Left ventricle myocardium superior (tissue), 1 donor: ENCODE measurements at regions not wholly inside any gene's neighbourhood (a gene's known extent, or its start where the extent isn't known, plus 50 kb on each side); places are given as distances from the start of the nearest gene placed in this dataset.

Experiments
- ATAC-seq: fragments of 200-7000 bp; cut with Tn5 transposase; one replicate; pipeline ENCODE4 v1.9.1; 2020; ENCODE audit warnings: mild to moderate bottlenecking, moderate library complexity
- DNase-seq: peaks from one replicate; pipeline ENCODE4 v3.0.0-alpha.2; 2020
- intact Hi-C: fragments of 100-400 bp; cut with micrococcal nuclease; formaldehyde crosslinking; loops from one replicate; pipeline ENCODE4 v1.11.0; 2022
- donor health status: DM: no; HTN: yes; CAD: no; lungs with severe emphysema.

DNA sequence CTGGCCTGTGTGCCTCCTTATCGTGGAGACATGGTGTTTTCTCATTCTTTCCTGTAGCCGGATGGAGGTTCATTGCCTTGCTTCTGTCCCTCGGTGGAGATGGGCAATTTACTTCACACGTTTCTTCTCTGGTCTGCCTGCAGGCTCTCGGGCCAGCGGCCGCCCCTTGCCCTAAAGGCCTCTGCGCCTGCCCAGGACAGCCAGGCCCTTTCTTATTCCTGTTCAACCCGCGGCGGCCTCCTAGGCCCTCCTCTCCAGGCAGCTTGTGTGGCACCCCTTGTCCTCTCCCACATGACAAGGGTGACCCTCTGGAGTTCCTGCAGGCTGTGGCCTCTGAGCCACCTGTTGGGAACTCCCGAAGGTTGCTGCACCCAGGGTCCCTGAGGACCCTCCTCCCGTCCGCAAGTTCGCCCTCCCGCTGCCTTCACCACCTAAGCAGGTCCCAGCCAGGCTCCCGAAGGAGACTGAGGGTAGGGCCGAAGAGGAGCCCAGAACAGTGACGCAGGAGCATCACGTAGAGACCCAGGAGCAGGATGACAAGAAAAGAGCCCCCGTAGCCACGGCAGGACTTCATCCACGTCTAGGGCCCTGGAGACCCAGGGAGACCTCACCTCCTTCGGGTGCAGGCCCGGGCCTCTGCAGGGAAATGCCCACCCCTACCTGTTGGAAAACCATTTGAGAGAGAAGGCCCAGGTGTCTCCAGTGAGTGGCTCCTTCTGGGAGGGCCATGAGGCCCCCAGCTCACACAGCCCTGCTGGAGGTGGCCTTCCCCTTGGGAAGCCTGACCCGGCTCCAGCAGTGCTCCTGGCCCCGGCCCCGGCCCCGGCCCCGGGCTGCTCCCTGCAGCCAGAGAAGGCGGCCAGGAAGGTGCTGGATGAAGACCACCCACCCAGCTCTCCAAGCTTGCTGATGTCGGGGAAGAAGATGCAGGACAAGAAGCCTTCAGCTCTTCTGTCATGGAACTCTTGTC, 291.4 kb downstream of the TLE4 start:
- no peak for ATAC-seq
- DNase-seq, result no peak
- intact Hi-C loops, result no loop called here

DNA sequence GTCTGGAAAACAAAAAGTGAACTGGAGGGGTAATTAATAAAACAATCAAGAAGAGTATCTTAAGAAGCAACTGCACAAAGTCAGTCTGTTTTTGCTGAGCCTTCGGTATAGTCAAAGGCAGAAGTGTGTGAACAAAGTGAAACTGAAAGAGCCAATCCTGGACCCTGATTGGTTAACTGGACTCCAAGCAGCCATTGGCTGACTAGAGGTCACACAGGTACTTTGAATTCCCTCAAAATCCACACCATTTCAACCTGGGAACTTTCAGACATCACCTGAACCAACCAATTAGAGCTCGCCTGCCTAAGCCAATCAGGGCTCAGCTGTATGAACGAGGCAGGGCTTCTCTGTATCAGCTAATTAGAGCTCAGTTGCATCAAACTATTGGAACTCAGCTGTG, 286.7 kb downstream of the TLE4 start:
- DNase-seq, result no peak
- peak; percentile 48 for ATAC-seq
- intact Hi-C loops, result no loop called here

DNA sequence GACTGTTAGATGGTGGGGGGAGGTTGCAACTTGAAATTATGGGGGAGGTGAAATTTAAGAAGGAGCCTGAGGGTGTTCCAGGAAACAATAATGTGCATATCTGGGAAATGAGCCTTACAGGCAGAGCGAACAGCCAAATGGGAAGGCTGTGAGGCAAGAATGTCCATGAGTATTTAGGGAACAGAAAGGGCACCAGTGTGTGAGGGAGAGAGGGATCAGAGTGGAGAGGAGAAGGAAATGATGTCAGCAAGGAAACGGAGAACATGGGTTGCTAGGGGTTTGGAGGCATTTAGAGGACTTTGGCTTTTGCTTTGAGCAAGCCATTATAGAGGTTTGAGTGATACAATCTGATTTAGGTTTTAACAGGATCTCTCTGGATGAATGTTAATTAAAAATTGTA, 285.4 kb downstream of the TLE4 start:
- intact Hi-C loops, result no loop called here
- ATAC-seq, result peak; percentile 30
- no peak for DNase-seq

DNA sequence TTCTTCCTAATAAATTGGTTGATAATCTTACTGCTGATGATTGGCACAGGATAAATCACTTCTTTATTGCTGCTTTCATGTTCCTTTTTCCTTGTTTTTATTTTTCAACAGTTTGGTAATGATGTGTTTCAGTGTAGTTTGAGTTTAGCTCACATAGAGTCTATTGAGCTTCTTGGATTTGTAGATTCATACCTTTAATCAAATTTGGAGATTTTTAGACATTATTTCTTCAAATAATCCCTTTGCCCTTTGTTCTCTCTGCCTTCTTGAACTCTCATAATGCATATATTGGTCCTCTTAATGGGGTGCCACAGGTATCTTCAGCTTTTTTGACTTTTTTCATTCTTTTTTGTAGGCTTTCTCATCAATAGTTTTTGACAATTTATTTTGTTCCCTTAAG, 275.3 kb downstream of the TLE4 start:
- no peak for DNase-seq
- no peak for ATAC-seq
- intact Hi-C loops, result no loop called here

DNA sequence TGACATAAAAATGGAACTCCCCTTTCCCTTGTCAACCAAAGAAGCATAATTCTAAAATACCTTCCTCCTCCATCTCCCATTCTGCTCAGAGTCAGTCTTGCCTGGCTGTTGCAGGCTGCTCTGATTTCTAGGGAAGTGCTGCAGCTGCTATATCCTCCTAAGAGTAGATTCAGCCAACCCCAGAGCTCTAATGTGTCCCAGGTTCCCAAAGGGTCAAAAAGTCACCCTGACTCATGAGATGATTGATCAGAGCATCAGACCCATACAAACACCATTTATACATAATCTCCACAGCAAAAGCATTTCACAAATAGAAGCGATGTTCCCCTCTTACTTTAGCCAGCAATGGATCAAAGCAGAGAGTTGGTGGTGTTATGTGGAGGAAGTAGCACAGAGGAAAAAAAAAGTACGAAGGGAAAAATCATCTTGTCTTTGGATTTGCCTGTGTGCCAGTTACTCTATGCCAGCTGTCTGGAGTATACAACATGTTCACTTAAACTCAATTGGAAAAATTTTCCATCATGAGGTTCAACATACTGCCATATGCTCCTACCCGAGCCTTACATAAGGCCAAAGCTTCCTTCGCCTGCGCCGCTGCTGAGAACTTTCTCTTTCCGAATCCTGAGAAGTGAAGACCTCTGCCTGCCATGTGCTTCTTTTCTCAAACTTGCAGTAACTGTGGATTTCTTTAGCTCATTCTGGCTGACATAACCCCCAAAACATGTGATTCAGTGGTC, 258.0 kb downstream of the TLE4 start:
- DNase-seq (no peak), ATAC-seq (no peak)
- intact Hi-C loops, result no loop called here

DNA sequence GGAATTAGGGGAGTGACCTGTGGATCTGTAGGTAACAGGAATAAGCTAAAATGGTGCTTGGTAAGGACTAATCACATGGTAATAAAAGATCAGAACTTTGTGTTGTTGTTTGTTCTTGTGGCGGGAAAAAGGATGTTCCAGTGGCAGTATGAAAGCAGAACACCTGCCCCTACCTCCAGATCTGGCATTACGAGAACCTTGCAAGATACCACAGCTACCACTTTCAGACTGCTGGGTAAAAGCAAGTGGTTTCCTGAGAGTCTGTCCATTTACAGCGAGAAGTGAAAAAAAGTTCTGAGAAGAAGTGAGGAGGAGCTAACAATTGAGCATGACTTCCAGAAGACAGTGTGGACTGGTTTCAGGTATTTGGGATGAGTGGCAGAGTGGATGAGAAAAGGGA, 252.5 kb downstream of the TLE4 start:
- ATAC-seq, result no peak
- DNase-seq, result no peak
- intact Hi-C loops, result no loop called here

DNA sequence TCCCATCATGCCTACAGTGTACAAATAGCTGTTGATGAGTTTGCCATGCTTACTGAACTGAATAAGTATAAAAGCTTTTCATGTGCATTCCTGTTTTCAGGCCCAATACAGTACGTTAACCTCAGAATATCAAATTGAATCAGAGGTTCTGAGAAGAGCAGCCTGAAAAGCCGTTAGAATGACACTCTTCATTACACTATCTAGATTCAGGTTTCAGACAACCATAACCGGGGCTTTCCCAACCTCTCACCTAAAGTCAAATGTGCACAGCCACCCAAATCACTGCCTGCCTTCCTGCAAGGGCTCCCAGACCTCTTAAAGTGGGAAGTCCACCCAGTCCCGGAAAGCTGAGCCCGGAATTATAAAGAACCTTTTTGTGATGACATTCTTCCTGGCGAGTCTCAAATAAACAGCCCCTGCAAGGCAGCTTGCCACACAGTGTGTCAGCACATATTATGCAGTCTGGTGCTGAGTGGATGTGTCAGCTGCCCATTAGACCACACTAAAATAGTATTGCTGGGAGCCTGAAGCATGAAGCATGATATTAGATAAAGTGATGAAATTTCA, 245.8 kb downstream of the TLE4 start:
- no peak for DNase-seq
- intact Hi-C loops, result no loop called here
- ATAC-seq, result peak; percentile 60

DNA sequence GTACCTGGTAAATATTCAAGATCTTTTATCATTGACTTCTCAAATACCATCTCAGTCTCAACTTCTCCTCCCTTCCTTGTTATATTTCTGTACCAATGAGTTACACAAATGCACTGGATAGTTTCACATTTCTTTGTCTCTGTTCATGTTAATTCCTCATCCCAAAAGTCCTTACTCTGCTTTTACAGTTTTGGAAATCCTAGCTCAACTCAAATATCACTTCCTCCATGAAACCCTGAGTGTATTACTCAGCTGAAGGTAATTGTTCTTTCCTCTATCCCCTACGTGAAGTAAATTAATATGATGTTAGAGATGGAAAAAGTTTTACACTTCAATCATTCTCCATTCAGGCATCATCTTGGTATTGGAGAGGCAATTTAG, 241.5 kb downstream of the TLE4 start:
- DNase-seq (no peak), ATAC-seq (no peak)
- intact Hi-C loops, result no loop called here

DNA sequence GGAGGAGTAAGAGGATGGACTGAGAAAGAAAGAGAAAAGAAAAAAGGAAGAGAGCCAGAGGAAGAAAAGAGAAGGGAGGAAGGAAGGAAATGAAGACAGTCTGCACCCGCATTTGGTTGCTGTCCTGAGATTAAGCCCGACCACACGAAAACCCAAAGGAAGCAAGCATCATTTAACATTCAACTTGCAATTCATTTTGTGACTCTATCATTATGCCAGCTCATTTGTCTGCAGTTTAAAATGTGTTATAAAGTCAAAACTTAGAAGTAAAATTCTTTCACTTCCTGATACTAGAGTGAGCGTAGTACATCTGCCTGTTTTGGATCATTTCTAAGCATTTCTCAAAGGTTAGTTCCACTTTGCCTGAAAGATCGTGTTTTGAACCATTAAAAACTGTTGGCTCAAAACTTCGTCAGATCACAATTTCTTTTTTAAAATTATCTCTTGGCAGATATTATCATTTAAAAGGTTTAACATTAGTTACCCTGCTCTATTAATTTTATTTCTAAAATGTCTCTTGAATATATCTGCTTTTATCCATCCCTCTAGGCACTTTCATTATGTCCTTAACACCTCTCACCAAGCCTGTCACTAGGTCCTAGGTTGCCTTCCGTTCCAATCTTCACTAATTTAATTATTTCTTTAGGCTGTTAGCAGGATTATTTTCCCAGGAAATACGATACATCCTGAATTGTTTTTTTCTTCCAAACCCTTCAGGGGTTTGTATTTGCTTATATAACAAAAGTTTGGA, 240.9 kb downstream of the TLE4 start:
- ATAC-seq (peak; percentile 21), DNase-seq (no peak)
- intact Hi-C loops, result no loop called here

DNA sequence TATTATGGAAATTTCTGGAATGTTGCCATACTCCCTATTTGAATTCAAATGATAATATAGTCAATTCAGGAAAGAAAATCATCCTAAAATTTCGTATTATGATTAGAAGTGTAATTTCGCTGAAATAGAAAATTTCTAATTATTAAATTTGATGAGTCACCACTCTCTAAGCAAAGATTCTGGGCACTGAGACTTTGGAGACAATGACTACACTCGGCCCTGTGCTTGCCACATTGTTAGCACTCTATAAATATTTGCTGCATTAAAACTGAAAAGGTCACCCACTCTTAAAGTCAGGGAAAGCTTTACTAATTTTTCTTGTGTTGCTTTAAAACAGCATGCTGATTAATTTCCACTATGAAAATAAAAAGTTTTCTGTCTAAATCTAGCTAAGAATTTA, 240.3 kb downstream of the TLE4 start:
- no peak for ATAC-seq
- DNase-seq, result no peak
- intact Hi-C loops, result no loop called here

DNA sequence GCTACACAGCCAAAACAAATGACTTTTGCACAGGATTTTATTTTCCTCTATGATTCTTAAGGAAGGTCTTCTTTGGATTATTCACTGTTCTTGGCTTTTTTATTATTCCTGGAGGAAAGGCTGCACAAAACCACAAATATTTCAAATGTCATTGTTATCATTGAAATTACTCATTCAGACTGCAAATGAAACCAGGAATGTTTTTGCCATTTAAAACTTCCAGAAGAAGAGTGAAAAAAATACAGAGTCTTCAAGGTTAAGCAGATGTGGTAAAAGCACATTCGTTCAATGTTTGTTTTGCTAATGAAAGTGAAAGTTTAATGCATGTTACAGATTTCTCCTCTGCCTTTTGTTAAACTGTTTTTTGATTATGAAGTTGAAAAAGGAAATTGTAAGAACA, 238.2 kb downstream of the TLE4 start:
- intact Hi-C loops, result no loop called here

DNA sequence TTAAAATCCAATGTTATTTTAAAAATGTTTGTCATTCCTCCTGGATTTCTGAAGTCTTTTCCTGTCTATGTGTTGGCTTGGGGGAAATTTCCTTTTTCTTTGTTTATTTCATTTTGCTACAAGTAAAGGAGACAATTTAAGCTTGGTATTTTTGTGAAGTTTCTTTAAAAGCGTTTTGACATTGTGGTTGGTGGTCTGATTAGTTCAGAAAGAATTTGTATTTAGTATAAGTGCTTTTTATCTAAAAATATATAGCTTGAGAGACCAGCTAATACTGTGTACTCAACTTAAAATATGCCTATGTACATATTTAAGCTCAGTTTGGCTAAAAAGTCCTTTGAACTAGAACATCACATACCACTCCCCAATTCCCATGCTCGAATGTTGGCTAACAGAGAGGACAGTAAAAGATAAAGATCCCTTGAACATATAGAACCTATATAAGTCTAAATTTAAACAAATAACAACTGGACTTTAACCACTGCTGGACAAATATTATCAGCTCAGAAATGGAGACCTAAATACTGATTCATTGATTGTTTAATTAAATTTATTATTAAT, 237.6 kb downstream of the TLE4 start:
- intact Hi-C loops, result no loop called here
- ATAC-seq (no peak), DNase-seq (no peak)

More for the DNA sequence above, 238.2 kb downstream of the TLE4 start:
- DNase-seq (no peak), ATAC-seq (no peak)

DNA sequence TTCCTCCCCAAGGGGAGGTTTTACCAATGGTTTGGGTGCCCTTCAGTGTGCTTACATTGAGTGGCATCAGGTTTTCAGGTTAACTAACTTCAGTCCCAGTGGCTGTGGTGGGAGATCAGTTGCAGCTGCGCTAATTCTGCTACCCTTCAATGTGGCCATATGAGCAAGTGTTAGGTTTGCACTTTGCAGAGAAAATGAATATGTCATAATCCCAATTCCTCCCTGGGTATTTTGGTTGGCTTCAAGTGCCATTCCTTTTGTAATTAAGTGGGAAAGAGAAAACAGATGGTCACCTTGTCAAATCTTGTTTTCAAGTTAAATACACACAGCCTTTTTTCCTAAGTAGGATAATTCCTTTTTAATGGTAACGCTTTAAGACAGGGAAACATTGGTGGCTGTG, 236.2 kb downstream of the TLE4 start:
- ATAC-seq (no peak), DNase-seq (no peak)
- intact Hi-C loops, result no loop called here

DNA sequence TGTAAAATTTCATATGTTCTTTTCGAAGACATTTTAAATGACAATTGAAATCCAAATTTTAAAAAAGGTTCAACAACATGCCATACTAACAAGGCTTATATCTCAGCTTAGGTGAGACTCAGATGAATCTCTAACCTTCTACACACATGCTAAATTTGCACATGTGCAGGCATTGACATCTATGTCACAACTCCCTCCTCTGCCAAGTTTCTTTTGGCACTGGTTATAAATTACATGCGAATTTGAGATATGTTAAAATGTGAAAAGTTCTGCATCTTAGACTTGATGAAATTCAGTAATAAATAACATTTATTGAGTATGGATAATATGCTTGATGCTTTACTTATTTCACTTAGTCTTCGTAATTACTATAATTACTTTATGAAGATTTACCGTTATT, 234.3 kb downstream of the TLE4 start:
- ATAC-seq (no peak), DNase-seq (no peak)
- intact Hi-C loops, result no loop called here

DNA sequence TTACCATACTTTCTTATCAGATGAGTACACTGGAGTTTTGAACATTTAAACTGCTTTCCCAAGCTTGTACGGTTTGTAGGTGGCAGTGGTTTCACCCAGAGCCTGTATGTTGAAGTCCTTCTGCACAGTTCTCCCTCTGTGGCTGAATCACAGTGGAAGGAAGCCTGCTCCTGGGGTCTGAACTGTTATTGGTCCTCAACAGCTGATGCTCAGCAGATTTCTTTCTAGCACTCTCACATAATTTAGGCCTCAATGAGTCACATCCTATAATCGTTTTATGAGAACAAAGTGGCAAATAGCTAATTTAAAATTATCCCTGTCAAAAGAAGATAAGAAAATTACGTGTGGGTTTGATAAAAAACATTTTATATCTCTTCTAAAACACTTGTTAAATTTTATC, 229.7 kb downstream of the TLE4 start:
- no peak for ATAC-seq
- intact Hi-C loops, result no loop called here
- no peak for DNase-seq

DNA sequence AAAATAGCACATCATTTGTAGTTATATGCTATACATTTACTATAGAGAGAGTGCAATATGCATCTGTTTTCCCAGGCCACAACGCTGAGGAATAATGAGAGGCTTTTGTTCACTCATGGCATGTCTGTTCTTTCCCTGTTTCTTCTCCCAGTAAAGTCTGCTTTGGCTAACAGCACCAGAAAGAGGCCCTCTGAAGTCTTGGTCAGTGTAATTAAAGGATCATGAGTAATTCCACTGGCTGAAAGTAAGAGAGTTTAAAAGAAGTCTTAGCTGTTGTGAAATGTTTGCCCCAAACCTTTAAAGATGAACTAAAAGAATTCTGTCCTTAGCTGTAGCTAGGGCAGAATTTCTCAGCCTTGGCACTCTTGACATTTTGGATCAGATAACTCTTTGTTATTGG, 228.8 kb downstream of the TLE4 start:
- intact Hi-C loops, result no loop called here
- ATAC-seq (no peak), DNase-seq (no peak)

DNA sequence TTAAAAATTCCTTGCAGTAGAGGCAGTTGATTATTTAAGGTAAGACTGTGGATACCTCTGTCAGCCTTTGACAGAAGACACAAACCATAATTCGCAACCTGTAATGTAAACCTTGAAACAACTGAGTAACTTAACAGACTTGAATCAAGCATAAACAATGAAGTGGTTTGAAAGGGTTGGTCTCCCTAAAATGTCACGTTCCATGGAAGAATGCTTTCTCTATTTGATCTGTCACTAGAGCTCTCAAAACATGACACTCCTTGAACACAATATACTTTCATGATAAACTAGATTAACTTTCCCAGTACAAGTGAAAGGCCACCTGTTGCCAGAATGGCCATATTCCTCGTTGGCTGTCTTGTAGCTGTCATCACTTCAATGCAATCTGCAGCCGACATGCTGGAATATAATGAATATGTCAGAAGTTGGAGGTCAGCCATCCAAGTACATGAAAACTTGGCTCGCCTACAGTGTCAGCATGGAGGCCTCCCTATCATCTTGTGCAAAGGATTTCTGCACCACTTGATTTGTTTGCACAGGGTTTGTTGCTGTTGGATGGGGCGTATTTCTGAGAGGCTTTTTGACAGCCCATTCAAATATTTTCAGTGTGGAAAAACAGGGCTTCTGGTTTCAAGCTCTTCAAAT, 228.0 kb downstream of the TLE4 start:
- ATAC-seq (peak; percentile 97), DNase-seq (peak; percentile 36)
- intact Hi-C loops, result loop anchor here (2.0 kb wide), 1 partner anchor 39 kb away; no protein-coding TSS in a partner anchor

DNA sequence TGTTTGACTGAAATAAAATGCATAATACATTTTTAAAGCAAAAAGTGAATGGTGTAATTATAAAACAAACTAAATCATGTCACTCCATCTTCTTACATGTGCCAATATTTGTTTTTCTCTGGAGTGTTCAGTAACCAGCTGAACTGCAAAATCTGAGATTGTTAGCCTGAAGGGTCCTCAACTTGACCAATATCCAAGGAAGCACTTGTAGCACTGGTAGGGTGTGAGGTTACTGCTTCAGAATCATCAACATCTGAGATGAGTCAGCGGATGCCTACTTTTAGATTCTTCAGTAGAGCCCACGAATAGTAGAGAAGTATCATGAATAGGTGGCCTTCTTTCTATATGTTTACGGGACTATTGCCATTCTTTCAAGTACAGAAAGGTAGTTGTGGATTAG, 226.7 kb downstream of the TLE4 start:
- DNase-seq (no peak), ATAC-seq (no peak)
- intact Hi-C loops, result loop anchor here (2.0 kb wide), 1 partner anchor 40 kb away; no protein-coding TSS in a partner anchor

DNA sequence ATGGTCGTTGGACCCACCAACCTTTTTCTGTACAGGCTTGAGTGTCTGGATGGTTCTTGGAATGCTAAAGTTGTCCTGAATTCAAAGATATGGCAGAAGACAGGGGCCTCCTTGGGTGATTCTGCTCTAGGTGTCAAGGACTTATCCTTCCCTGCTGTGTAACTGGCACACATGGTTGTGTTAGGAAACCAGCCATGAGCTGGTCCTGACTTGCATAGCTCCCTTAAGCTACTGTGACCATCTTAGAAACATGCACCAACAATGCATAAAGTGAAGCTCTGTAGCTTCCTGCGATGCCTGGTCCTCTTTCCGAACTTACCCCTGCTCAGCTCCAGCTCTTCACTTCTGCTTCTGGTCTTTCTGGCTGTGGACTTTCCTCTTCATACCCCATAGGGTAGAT, 224.6 kb downstream of the TLE4 start:
- intact Hi-C loops, result no loop called here
- no peak for ATAC-seq

More for the DNA sequence above, 224.6 kb downstream of the TLE4 start:
- DNase-seq, result no peak
